GM23338 (cell line): ENCODE measurements at regions not wholly inside any gene's neighbourhood (a gene's known extent, or its start where the extent isn't known, plus 50 kb on each side); places are given as distances from the start of the nearest gene placed in this dataset.

ENCODE experiments used
- ATAC-seq: fragments of 200-7000 bp; cut with Tn5 transposase; 3 replicates; pipeline ENCODE4 v1.9.1; 2020
- DNase-seq: peaks from one replicate; pipeline ENCODE4 v3.0.0-alpha.2; 2015; ENCODE audit warnings: low spot score
- H2AFZ ChIP-seq: fragments of 200-600 bp; sonication (generic); 2 replicates; pipeline ENCODE4 v1.8.0; 2016; ENCODE audit warnings: antibody characterized with exemption, mild to moderate bottlenecking, moderate library complexity
- H3F3A ChIP-seq: fragments of 200-600 bp; sonication (generic); replicated peaks from 2 replicates; pipeline ENCODE4 v1.8.0; 2017; ENCODE audit warnings: antibody characterized with exemption, mixed run types, low read depth
- H3K27ac ChIP-seq: fragments of 200-600 bp; sonication (generic); 2 replicates; pipeline ENCODE4 v1.6.1; 2016; ENCODE audit warnings: low read depth
- H3K27me3 ChIP-seq: fragments of 200-600 bp; sonication (generic); 2 replicates; pipeline ENCODE4 v1.8.0; 2016; ENCODE audit warnings: mild to moderate bottlenecking, mixed run types, moderate library complexity; ENCODE audit not compliant: insufficient read depth
- H3K36me3 ChIP-seq: fragments of 200-600 bp; sonication (generic); 2 replicates; pipeline ENCODE4 v1.8.0; 2016; ENCODE audit warnings: mild to moderate bottlenecking; ENCODE audit not compliant: insufficient read depth
- H3K4me1 ChIP-seq: fragments of 200-600 bp; sonication (generic); 2 replicates; pipeline ENCODE4 v1.8.0; 2016; ENCODE audit warnings: mild to moderate bottlenecking, moderate library complexity; ENCODE audit not compliant: insufficient read depth
- H3K4me2 ChIP-seq: fragments of 200-600 bp; sonication (generic); 2 replicates; pipeline ENCODE4 v1.7.1; 2017; ENCODE audit warnings: mixed run types
- H3K4me3 ChIP-seq: fragments of 200-600 bp; sonication (generic); 2 replicates; pipeline ENCODE4 v1.6.1; 2016; ENCODE audit warnings: mixed run types
- H3K79me2 ChIP-seq: fragments of 200-600 bp; sonication (generic); replicated peaks from 2 replicates; pipeline ENCODE4 v1.8.0; 2017; ENCODE audit warnings: mild to moderate bottlenecking; ENCODE audit not compliant: insufficient read depth
- H3K9me2 ChIP-seq: fragments of 200-600 bp; sonication (generic); 2 replicates; pipeline ENCODE4 v1.8.0; 2017; ENCODE audit not compliant: insufficient read depth
- H4K20me1 ChIP-seq: fragments of 200-600 bp; sonication (generic); replicated peaks from 2 replicates; pipeline ENCODE4 v1.8.0; 2017; ENCODE audit warnings: mild to moderate bottlenecking; ENCODE audit not compliant: insufficient read depth
- H3K27ac Mint-ChIP-seq: 2 replicates; pipeline ENCODE4 v1.8.0; 2020; ENCODE audit warnings: inconsistent platforms, mild to moderate bottlenecking, moderate library complexity, mixed read lengths
- H3K27me3 Mint-ChIP-seq: 3 replicates; pipeline ENCODE4 v1.8.0; 2022; ENCODE audit warnings: low read depth, mild to moderate bottlenecking, moderate library complexity, mixed read lengths, inconsistent platforms; ENCODE audit not compliant: insufficient read depth, poor library complexity
- H3K36me3 Mint-ChIP-seq: 3 replicates; pipeline ENCODE4 v1.8.0; 2021; ENCODE audit warnings: low read depth, mild to moderate bottlenecking, inconsistent platforms, moderate library complexity, mixed read lengths
- H3K4me1 Mint-ChIP-seq: 3 replicates; pipeline ENCODE4 v1.8.0; 2020; ENCODE audit warnings: mild to moderate bottlenecking, inconsistent platforms, mixed read lengths
- H3K4me3 Mint-ChIP-seq: 3 replicates; pipeline ENCODE4 v1.8.0; 2021; ENCODE audit warnings: moderate library complexity, mild to moderate bottlenecking, inconsistent platforms, mixed read lengths
- H3K9me3 Mint-ChIP-seq: 3 replicates; pipeline ENCODE4 v1.8.0; 2020; ENCODE audit warnings: moderate library complexity, mild to moderate bottlenecking, inconsistent platforms, mixed read lengths
- CTCF ChIP-seq, 2 experiments: fragments of 200-600 bp in 1 of 2; sonication (generic) in 1 of 2; conservative IDR thresholded peaks; 2 replicates each; pipeline versions ENCODE4 v1.5.1 to v1.6.1; 2016 to 2017; ENCODE audit warnings: antibody characterized with exemption in 2 of 2, low read depth in 2 of 2, mild to moderate bottlenecking in 2 of 2, moderate library complexity in 1 of 2
- EZH2phosphoT487 ChIP-seq: fragments of 200-600 bp; sonication (generic); IDR thresholded peaks from one replicate; pipeline ENCODE4 v1.8.1; 2018; ENCODE audit warnings: antibody characterized with exemption; ENCODE audit not compliant: unreplicated experiment
- NANOG ChIP-seq: IDR thresholded peaks from 2 replicates; pipeline ENCODE4 v1.6.1; 2016; ENCODE audit warnings: antibody characterized with exemption, borderline replicate concordance
- POLR2AphosphoS5 ChIP-seq: IDR thresholded peaks from 2 replicates; pipeline ENCODE4 v1.6.1; 2016; ENCODE audit warnings: antibody characterized with exemption, low read depth
- STAT1 ChIP-seq: IDR thresholded peaks from one replicate; pipeline ENCODE4 v1.6.1; 2016; ENCODE audit warnings: antibody characterized with exemption; ENCODE audit not compliant: unreplicated experiment
- ZNF114 ChIP-seq: fragments of 250-450 bp; sonication (Bioruptor Pico); IDR thresholded peaks from 2 replicates; pipeline ENCODE4 v1.5.0; 2020; ENCODE audit warnings: mild to moderate bottlenecking, moderate library complexity
- ZNF331 ChIP-seq: fragments of 250-450 bp; sonication (Bioruptor Pico); IDR thresholded peaks from 2 replicates; pipeline ENCODE4 v1.5.0; 2020; ENCODE audit warnings: low read depth, mild to moderate bottlenecking, moderate library complexity
- TF ChIP-seq, protein P1 (sequence below): IDR thresholded peaks from 2 replicates; pipeline ENCODE4 v1.6.1; 2016; ENCODE audit warnings: antibody characterized with exemption

DNA sequence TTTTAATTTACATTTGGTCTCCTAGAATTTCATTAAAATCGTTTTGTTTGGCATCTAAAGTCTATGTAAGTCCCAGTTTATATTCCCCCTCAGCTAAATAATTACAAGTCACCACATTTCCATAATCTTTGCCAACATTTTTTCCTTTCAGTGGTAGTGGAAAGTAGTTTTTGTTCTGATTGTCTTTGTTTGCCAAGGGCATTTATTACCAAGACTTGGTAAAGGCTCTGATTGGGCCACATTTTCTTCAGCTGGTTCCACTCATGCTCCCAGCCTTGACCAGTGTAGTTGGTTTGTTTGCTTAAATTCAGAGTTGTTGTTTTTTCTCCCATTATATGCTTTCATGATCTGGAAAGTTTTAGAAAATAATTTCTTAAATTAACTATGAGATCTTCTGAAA, 153.4 kb upstream of the MME start:
- no peaks in the 10 kb centered on the region for H3K4me1 ChIP-seq
- H3K4me3 Mint-ChIP-seq, result no peak overlapping the region
- ATAC-seq, result no peak
- DNase-seq, result no peak
- H3K79me2 ChIP-seq, result no peaks in the 10 kb centered on the region
- no peaks in the 10 kb centered on the region for H3K36me3 ChIP-seq
- H3K27ac ChIP-seq, result no peak overlapping the region
- no peaks in the 10 kb centered on the region for H3K4me1 Mint-ChIP-seq
- no peaks in the 10 kb centered on the region for H3K27me3 ChIP-seq
- H3F3A ChIP-seq, result no peaks in the 10 kb centered on the region
- TF ChIP-seq EZH2phosphoT487, result no peak
- TF ChIP-seq ZNF114 (CRISPR knock-in tag), result no peak
- TF ChIP-seq, protein P1, sequence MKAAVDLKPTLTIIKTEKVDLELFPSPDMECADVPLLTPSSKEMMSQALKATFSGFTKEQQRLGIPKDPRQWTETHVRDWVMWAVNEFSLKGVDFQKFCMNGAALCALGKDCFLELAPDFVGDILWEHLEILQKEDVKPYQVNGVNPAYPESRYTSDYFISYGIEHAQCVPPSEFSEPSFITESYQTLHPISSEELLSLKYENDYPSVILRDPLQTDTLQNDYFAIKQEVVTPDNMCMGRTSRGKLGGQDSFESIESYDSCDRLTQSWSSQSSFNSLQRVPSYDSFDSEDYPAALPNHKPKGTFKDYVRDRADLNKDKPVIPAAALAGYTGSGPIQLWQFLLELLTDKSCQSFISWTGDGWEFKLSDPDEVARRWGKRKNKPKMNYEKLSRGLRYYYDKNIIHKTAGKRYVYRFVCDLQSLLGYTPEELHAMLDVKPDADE, result no peak
- TF ChIP-seq POLR2AphosphoS5, result no peak
- TF ChIP-seq CTCF (conservative IDR thresholded peaks at IDR 0.05; ENCODE audit: low read depth in 2 of 2), result no peak
- no peak for TF ChIP-seq ZNF331 (CRISPR knock-in tag)
- no peak for TF ChIP-seq STAT1
- no peak for TF ChIP-seq NANOG
- peaks cover 3% of the 10 kb centered on the region; the same call in 2 of the 3 replicates for H3K9me3 Mint-ChIP-seq
- H3K36me3 Mint-ChIP-seq, result peaks cover 3% of the 10 kb centered on the region; the same call in 1 of the 3 replicates
- H3K27me3 Mint-ChIP-seq, result no peaks in the 10 kb centered on the region
- no peaks in the 10 kb centered on the region for H4K20me1 ChIP-seq
- H2AFZ ChIP-seq, result no peak overlapping the region; the same call in 1 of the 2 replicates
- H3K27ac Mint-ChIP-seq, result no peak overlapping the region
- H3K9me2 ChIP-seq, result no peaks in the 10 kb centered on the region
- H3K4me2 ChIP-seq, result no peak overlapping the region
- no peak overlapping the region for H3K4me3 ChIP-seq

GRCh38 chr3:154921351-154921750, 158.8 kb upstream of the MME start:
- DNase-seq, result peak; percentile 57
- H3K9me3 Mint-ChIP-seq, result peaks cover 25% of the 10 kb centered on the region

More at GRCh38 chr3:154921351-154921750, 158.8 kb upstream of the MME start:
- no peaks in the 10 kb centered on the region for H3K27me3 Mint-ChIP-seq
- H3K27ac Mint-ChIP-seq, result no peak overlapping the region
- Histone ChIP-seq H3K4me1 (no peaks in the 10 kb centered on the region), H4K20me1 (no peaks in the 10 kb centered on the region), H3K27me3 (no peaks in the 10 kb centered on the region), H3K79me2 (no peaks in the 10 kb centered on the region), H3K4me3 (no peak overlapping the region), H3F3A (no peaks in the 10 kb centered on the region), H3K4me2 (no peak overlapping the region), H3K27ac (no peak overlapping the region), H3K9me2 (peaks cover 3% of the 10 kb centered on the region; the same call in 1 of the 2 replicates), H3K36me3 (no peaks in the 10 kb centered on the region; the same call in 1 of the 2 replicates), H2AFZ (no peak overlapping the region)
- TF ChIP-seq NANOG (0 out of 2 replicates have a peak, but pooled peaks have one; percentile 9), CTCF (conservative IDR thresholded peaks at IDR 0.05; ENCODE audit: low read depth in 2 of 2) (no peak), POLR2AphosphoS5 (no peak)
- no peak overlapping the region for H3K4me3 Mint-ChIP-seq
- H3K4me1 Mint-ChIP-seq, result no peaks in the 10 kb centered on the region
- no peak for ATAC-seq
- peaks cover 23% of the 10 kb centered on the region for H3K36me3 Mint-ChIP-seq
